Esophagus (tissue), 2 donors: ENCODE measurements at regions not wholly inside any gene's neighbourhood (a gene's known extent, or its start where the extent isn't known, plus 50 kb on each side); places are given as distances from the start of the nearest gene placed in this dataset.
"Not testable (repeated sequence)": the region's sequence is repeated elsewhere in the genome, so short reads cannot be mapped to it uniquely, and the experiment has no call there.

Source experiments
- H3K27ac ChIP-seq, 2 donors: one replicate each; pipeline ENCODE4 v1.5.1; 2013; ENCODE audit warnings: low read depth in 2 of 2, mild to moderate bottlenecking in 2 of 2, inconsistent platforms in 1 of 2, low read length in 1 of 2, moderate library complexity in 1 of 2
- H3K27me3 ChIP-seq, 2 donors: one replicate each; pipeline ENCODE4 v1.6.1; 2013; ENCODE audit warnings: low read length in 2 of 2, control low read depth in 1 of 2, mild to moderate bottlenecking in 1 of 2; ENCODE audit not compliant: insufficient read depth in 2 of 2, control insufficient read depth in 1 of 2
- H3K36me3 ChIP-seq, 2 donors: one replicate each; pipeline ENCODE4 v1.6.1; 2013; ENCODE audit warnings: low read length in 1 of 2; ENCODE audit not compliant: control insufficient read depth in 2 of 2, insufficient read depth in 2 of 2
- H3K4me1 ChIP-seq, 2 donors: one replicate each; pipeline ENCODE4 v1.6.1; 2013; ENCODE audit warnings: low read length in 1 of 2; ENCODE audit not compliant: control insufficient read depth in 2 of 2, insufficient read depth in 2 of 2
- H3K4me3 ChIP-seq, 2 donors: one replicate each; pipeline ENCODE4 v1.5.1; 2013; ENCODE audit warnings: low read length in 2 of 2, mild to moderate bottlenecking in 2 of 2, low read depth in 1 of 2, moderate library complexity in 1 of 2
- H3K9me3 ChIP-seq, 2 donors: one replicate each; pipeline ENCODE4 v1.6.1; 2013; ENCODE audit warnings: mild to moderate bottlenecking in 2 of 2, low read depth in 1 of 2, low read length in 1 of 2, moderate library complexity in 1 of 2; ENCODE audit not compliant: control insufficient read depth in 2 of 2, insufficient read depth in 1 of 2
- WGBS, 2 donors: extraction: QIAGEN DNeasy Blood & Tissue Kit; methylation state at CpG; one replicate each; pipeline ENCODE4 v1.1.7; 2013; 5-methylcytosine and 5-hydroxymethylcytosine counted together
- donor health status: healthy with polysubstance abuse.
- donor health status: Bipolar disorder and iron deficiency.

DNA sequence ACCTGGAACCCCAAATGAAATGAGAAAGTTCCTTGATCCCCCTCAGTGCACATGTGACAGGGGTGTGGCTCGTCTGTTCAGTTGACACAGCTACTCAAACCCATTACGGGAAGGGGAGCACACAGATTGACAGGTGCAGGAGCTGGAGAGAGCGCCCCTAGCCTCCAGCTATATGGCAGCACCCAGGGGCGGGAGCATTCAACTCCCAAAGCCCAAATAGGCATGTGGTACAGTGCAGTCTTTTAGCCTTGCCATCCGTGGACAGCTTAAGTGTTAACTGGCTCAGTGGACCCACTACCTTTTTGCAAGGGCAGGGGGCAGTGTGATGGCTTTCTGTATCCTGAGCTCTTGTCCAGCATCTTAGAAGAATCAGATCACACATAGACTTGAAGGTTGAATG lies 1374.2 kb upstream of the ALCAM start:
- no peaks in the 10 kb centered on the region for H3K4me1 ChIP-seq
- H3K9me3 ChIP-seq, result peaks cover 2 to 8% of the 10 kb centered on the region in 2 donors
- H3K27ac ChIP-seq, result no peak overlapping the region
- no peak overlapping the region for H3K4me3 ChIP-seq
- no peaks in the 10 kb centered on the region for H3K27me3 ChIP-seq
- no peaks in the 10 kb centered on the region for H3K36me3 ChIP-seq
- WGBS, 2 donors, result 82 to 83% methylated on average over 5 of the region's 5 CpGs

DNA sequence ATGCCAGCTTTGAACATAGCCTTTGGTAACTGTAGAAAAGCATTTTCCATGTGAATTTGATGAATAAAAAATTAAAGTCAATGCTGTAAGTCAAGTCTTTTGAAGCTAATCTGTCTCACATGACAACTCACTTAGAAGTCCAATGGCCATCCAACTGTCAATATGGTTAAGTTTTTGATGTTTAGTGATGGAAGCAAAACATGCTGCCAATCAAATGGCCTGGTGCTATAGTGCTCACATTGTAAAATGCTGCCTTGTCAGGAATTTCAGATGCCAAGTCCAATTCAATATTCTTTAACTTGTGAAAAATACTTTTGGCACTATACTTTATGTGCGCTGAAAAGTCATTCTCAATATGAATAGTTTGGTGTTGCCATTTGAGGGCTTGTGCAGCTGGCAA lies 1361.8 kb upstream of the ALCAM start:
- H3K9me3 ChIP-seq, result no peaks in the 10 kb centered on the region
- no peaks in the 10 kb centered on the region for H3K27me3 ChIP-seq
- H3K4me3 ChIP-seq, result no peak overlapping the region
- no peak overlapping the region for H3K27ac ChIP-seq
- no peaks in the 10 kb centered on the region for H3K36me3 ChIP-seq
- H3K4me1 ChIP-seq, result no peaks in the 10 kb centered on the region
- 90 to 94% methylated on average over 1 of the region's 1 CpG for WGBS, 2 donors

DNA sequence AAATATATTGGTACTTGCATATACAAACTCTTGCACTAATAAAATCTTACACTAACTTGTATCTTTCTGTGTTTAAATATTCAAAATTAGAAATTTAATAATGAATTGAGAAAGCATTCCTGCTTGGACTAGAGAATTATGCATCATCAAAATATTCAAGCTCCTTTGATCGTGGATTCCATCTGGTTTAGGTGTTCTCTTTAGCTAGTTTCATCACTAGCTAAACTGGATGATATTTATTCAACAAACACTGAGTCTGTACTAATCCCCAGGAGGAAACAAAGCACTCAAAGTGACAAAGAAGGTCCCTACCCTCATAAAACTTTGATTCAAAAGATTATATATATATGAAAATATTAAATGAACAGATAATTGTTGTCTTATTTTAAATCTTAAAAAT lies 1360.9 kb upstream of the ALCAM start:
- H3K27ac ChIP-seq, result no peak overlapping the region
- H3K36me3 ChIP-seq, result no peaks in the 10 kb centered on the region
- H3K9me3 ChIP-seq, result no peaks in the 10 kb centered on the region
- H3K4me3 ChIP-seq, result no peak overlapping the region
- H3K27me3 ChIP-seq, result no peaks in the 10 kb centered on the region
- H3K4me1 ChIP-seq, result no peaks in the 10 kb centered on the region
- 45 to 51% methylated on average over 1 of the region's 1 CpG for WGBS, 2 donors

DNA sequence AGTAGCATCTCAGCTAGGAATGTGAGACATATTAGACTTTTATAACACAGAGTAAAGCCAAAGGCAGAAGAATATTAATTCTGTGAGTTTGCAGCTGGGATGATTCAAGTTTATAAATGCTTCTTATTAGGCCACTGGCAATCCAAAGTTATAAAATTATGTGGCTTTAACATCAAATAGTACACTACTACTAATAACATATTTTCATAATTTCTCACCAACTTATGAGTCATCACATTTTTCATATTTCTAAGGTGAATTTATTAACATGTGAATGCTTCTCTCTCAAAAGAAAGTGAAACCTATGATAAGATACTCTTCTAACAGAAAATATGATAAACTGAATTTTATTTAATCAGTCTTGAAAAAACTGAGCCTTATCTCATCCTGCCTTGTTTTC lies 1348.2 kb upstream of the ALCAM start:
- no peak overlapping the region for H3K27ac ChIP-seq
- no peaks in the 10 kb centered on the region for H3K4me1 ChIP-seq
- no peaks in the 10 kb centered on the region for H3K27me3 ChIP-seq
- no peaks in the 10 kb centered on the region for H3K9me3 ChIP-seq
- no peak overlapping the region for H3K4me3 ChIP-seq
- H3K36me3 ChIP-seq, result no peaks in the 10 kb centered on the region

DNA sequence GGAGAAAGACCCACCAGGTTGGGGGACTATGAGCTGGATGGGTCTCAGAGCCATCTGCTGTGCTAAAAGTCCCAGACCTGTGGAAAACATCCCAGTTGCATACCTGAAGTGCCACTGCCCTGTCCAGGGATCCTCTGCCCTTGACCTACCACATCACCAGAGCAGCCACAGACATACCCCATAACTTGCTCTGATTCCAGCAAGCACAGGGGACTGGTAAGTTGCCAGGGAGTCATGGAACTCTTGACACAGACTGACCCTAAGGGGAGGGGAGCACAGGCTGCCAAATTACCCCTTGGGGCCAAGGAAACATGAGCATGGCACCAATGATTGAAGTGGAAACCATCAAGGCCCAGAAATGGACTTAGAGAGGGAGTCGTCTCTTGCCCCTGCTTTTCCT lies 1335.1 kb upstream of the ALCAM start:
- no peaks in the 10 kb centered on the region for H3K4me1 ChIP-seq
- H3K27ac ChIP-seq, result no peak overlapping the region
- H3K27me3 ChIP-seq, result no peaks in the 10 kb centered on the region
- H3K4me3 ChIP-seq, result no peak overlapping the region
- WGBS, 2 donors, result 91 to 93% methylated on average over 1 of the region's 1 CpG
- no peaks in the 10 kb centered on the region for H3K36me3 ChIP-seq
- peaks cover 4 to 10% of the 10 kb centered on the region in 2 donors for H3K9me3 ChIP-seq

DNA sequence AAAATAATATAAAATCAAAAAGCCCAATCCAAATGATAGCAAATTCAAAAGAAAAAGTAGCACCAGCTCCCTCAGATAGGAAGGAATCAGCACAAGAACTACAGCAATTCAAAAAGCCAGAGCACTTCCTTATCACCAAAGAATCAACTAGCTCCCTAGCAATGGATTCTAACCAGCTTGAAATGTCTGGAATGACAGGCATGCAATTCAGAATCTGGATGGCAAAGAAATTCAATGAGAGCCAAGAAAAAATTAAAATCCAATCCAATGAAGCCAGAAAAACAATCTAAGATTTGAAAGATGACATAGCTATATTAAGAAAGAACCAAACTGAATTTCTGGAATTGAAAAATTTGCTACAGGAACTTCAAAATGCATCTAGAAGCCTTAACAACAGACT lies 1334.4 kb upstream of the ALCAM start:
- H3K4me1 ChIP-seq, result no peaks in the 10 kb centered on the region
- no peak overlapping the region for H3K4me3 ChIP-seq
- peaks cover 4 to 10% of the 10 kb centered on the region in 2 donors for H3K9me3 ChIP-seq
- H3K27ac ChIP-seq, result no peak overlapping the region
- no peaks in the 10 kb centered on the region for H3K36me3 ChIP-seq
- H3K27me3 ChIP-seq, result no peaks in the 10 kb centered on the region

DNA sequence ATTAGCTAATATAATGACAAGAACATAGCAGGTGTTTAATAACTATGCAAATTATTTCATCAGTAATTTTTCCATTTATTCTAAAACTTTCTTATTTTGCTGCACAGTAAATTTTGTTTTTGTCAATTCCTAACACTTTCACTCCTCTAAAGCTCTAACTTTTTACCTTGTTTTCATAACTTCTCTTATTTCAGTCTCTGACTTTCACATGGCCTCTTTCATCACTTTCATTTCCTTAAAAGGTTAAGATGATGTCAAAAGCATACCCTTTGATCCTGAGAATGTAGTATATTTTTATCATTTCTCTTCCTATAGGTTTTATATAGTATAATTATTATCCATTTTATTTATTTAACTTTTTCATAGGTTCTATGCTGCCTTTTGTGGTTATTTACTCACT lies 1325.8 kb upstream of the ALCAM start:
- H3K4me1 ChIP-seq, result no peaks in the 10 kb centered on the region
- H3K36me3 ChIP-seq, result no peaks in the 10 kb centered on the region
- H3K9me3 ChIP-seq, result no peaks in the 10 kb centered on the region
- H3K27me3 ChIP-seq, result no peaks in the 10 kb centered on the region
- H3K4me3 ChIP-seq, result no peak overlapping the region
- no peak overlapping the region for H3K27ac ChIP-seq

DNA sequence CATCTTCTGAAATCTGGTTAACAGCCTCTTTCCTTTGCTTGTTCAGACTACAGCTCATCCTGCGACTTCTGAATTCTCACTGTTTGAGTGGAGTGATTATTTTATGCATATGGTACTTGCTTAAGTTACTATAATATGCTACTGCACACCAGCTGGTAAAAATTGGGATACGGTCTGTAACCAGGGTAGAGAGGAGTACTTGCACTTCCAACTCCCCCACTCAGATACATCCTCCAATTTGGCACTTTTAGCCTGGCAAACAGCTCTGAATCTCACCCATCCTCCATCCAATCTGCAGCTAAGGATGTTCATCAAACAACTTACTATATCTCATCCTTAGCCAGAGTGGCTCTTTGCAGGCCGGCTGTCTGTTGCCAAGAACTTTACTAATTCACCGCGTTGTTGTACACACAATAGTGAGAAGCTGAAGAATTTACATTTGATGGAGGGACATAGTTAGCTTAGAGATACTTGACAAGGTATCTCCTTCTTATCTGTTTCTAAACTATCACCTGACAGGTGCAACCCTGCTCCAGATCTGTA lies 1323.6 kb upstream of the ALCAM start:
- not testable (repeated sequence) for H3K27me3 ChIP-seq, H3K36me3 ChIP-seq, H3K4me3 ChIP-seq, H3K4me1 ChIP-seq, H3K9me3 ChIP-seq, H3K27ac ChIP-seq
- WGBS, 2 donors, result 80 to 88% methylated on average over 5 of the region's 5 CpGs

DNA sequence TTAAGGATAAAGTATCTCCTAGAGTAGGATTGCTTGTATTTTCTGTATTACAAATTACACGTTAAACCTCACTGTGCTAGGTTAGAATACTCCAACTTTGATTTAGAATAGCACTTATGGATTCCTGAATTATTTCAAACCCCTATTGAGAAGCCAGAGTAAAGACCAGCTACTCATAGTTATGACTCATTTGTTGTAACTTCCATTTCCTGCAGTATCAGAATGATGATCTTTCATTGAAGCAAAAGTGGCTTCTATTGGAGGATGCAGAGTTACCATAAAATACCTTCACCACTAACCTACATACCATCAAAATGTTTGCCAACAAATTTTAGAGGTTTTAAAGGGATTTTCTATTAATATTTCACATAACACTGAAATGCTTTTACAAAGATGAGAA lies 1322.7 kb upstream of the ALCAM start:
- peaks cover 4 to 5% of the 10 kb centered on the region in 2 donors for H3K9me3 ChIP-seq
- 63 to 81% methylated on average over 1 of the region's 1 CpG for WGBS, 2 donors
- no peak overlapping the region for H3K4me3 ChIP-seq
- H3K27ac ChIP-seq, result no peak overlapping the region
- no peaks in the 10 kb centered on the region for H3K4me1 ChIP-seq
- no peaks in the 10 kb centered on the region for H3K27me3 ChIP-seq
- H3K36me3 ChIP-seq, result no peaks in the 10 kb centered on the region

DNA sequence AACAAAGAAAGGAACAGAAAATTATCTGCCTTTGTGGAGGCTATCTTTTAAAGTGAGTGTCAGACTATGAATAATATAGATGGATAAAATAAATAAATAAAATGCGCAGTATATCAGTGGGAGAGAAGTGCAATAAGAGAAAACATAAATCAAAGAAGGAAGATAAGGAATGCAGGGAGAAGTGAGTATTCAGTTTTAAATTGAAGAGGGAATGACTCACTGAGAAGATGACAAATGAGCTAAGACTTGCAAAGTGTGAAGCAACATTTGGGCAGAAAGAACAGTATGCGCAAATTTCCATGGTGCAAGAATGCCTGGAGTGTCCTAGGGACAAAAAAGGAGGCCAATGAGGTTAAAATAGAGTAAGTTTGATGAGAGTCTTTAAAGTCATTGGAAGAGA lies 1300.1 kb upstream of the ALCAM start:
- Histone ChIP-seq H3K27me3 (no peaks in the 10 kb centered on the region), H3K27ac (no peak overlapping the region), H3K4me1 (no peaks in the 10 kb centered on the region), H3K9me3 (no peaks in the 10 kb centered on the region), H3K36me3 (no peaks in the 10 kb centered on the region), H3K4me3 (no peak overlapping the region)
- 65 to 69% methylated on average over 2 of the region's 2 CpGs for WGBS, 2 donors
